GM23338 (cell line): ENCODE measurements at regions not wholly inside any gene's neighbourhood (a gene's known extent, or its start where the extent isn't known, plus 50 kb on each side); places are given as distances from the start of the nearest gene placed in this dataset.

Source experiments
- ATAC-seq: fragments of 200-7000 bp; cut with Tn5 transposase; 3 replicates; pipeline ENCODE4 v1.9.1; 2020
- DNase-seq: peaks from one replicate; pipeline ENCODE4 v3.0.0-alpha.2; 2015; ENCODE audit warnings: low spot score
- H2AFZ ChIP-seq: fragments of 200-600 bp; sonication (generic); 2 replicates; pipeline ENCODE4 v1.8.0; 2016; ENCODE audit warnings: antibody characterized with exemption, mild to moderate bottlenecking, moderate library complexity
- H3F3A ChIP-seq: fragments of 200-600 bp; sonication (generic); replicated peaks from 2 replicates; pipeline ENCODE4 v1.8.0; 2017; ENCODE audit warnings: antibody characterized with exemption, mixed run types, low read depth
- H3K27ac ChIP-seq: fragments of 200-600 bp; sonication (generic); 2 replicates; pipeline ENCODE4 v1.6.1; 2016; ENCODE audit warnings: low read depth
- H3K27me3 ChIP-seq: fragments of 200-600 bp; sonication (generic); 2 replicates; pipeline ENCODE4 v1.8.0; 2016; ENCODE audit warnings: mild to moderate bottlenecking, mixed run types, moderate library complexity; ENCODE audit not compliant: insufficient read depth
- H3K36me3 ChIP-seq: fragments of 200-600 bp; sonication (generic); 2 replicates; pipeline ENCODE4 v1.8.0; 2016; ENCODE audit warnings: mild to moderate bottlenecking; ENCODE audit not compliant: insufficient read depth
- H3K4me1 ChIP-seq: fragments of 200-600 bp; sonication (generic); 2 replicates; pipeline ENCODE4 v1.8.0; 2016; ENCODE audit warnings: mild to moderate bottlenecking, moderate library complexity; ENCODE audit not compliant: insufficient read depth
- H3K4me2 ChIP-seq: fragments of 200-600 bp; sonication (generic); 2 replicates; pipeline ENCODE4 v1.7.1; 2017; ENCODE audit warnings: mixed run types
- H3K4me3 ChIP-seq: fragments of 200-600 bp; sonication (generic); 2 replicates; pipeline ENCODE4 v1.6.1; 2016; ENCODE audit warnings: mixed run types
- H3K79me2 ChIP-seq: fragments of 200-600 bp; sonication (generic); replicated peaks from 2 replicates; pipeline ENCODE4 v1.8.0; 2017; ENCODE audit warnings: mild to moderate bottlenecking; ENCODE audit not compliant: insufficient read depth
- H3K9me2 ChIP-seq: fragments of 200-600 bp; sonication (generic); 2 replicates; pipeline ENCODE4 v1.8.0; 2017; ENCODE audit not compliant: insufficient read depth
- H4K20me1 ChIP-seq: fragments of 200-600 bp; sonication (generic); replicated peaks from 2 replicates; pipeline ENCODE4 v1.8.0; 2017; ENCODE audit warnings: mild to moderate bottlenecking; ENCODE audit not compliant: insufficient read depth
- H3K27ac Mint-ChIP-seq: 2 replicates; pipeline ENCODE4 v1.8.0; 2020; ENCODE audit warnings: inconsistent platforms, mild to moderate bottlenecking, moderate library complexity, mixed read lengths
- H3K27me3 Mint-ChIP-seq: 3 replicates; pipeline ENCODE4 v1.8.0; 2022; ENCODE audit warnings: low read depth, mild to moderate bottlenecking, moderate library complexity, mixed read lengths, inconsistent platforms; ENCODE audit not compliant: insufficient read depth, poor library complexity
- H3K36me3 Mint-ChIP-seq: 3 replicates; pipeline ENCODE4 v1.8.0; 2021; ENCODE audit warnings: low read depth, mild to moderate bottlenecking, inconsistent platforms, moderate library complexity, mixed read lengths
- H3K4me1 Mint-ChIP-seq: 3 replicates; pipeline ENCODE4 v1.8.0; 2020; ENCODE audit warnings: mild to moderate bottlenecking, inconsistent platforms, mixed read lengths
- H3K4me3 Mint-ChIP-seq: 3 replicates; pipeline ENCODE4 v1.8.0; 2021; ENCODE audit warnings: moderate library complexity, mild to moderate bottlenecking, inconsistent platforms, mixed read lengths
- H3K9me3 Mint-ChIP-seq: 3 replicates; pipeline ENCODE4 v1.8.0; 2020; ENCODE audit warnings: moderate library complexity, mild to moderate bottlenecking, inconsistent platforms, mixed read lengths
- ETS1 ChIP-seq: IDR thresholded peaks from 2 replicates; pipeline ENCODE4 v1.6.1; 2016; ENCODE audit warnings: antibody characterized with exemption
- EZH2 ChIP-seq: fragments of 200-600 bp; sonication (generic); IDR thresholded peaks from one replicate; pipeline ENCODE4 v1.8.0; 2017; ENCODE audit warnings: antibody characterized with exemption, mild to moderate bottlenecking, low read depth; ENCODE audit not compliant: unreplicated experiment
- EZH2phosphoT487 ChIP-seq: fragments of 200-600 bp; sonication (generic); IDR thresholded peaks from one replicate; pipeline ENCODE4 v1.8.1; 2018; ENCODE audit warnings: antibody characterized with exemption; ENCODE audit not compliant: unreplicated experiment
- POLR2AphosphoS5 ChIP-seq: IDR thresholded peaks from 2 replicates; pipeline ENCODE4 v1.6.1; 2016; ENCODE audit warnings: antibody characterized with exemption, low read depth
- STAT1 ChIP-seq: IDR thresholded peaks from one replicate; pipeline ENCODE4 v1.6.1; 2016; ENCODE audit warnings: antibody characterized with exemption; ENCODE audit not compliant: unreplicated experiment
- ZNF114 ChIP-seq: fragments of 250-450 bp; sonication (Bioruptor Pico); IDR thresholded peaks from 2 replicates; pipeline ENCODE4 v1.5.0; 2020; ENCODE audit warnings: mild to moderate bottlenecking, moderate library complexity
- ZNF331 ChIP-seq: fragments of 250-450 bp; sonication (Bioruptor Pico); IDR thresholded peaks from 2 replicates; pipeline ENCODE4 v1.5.0; 2020; ENCODE audit warnings: low read depth, mild to moderate bottlenecking, moderate library complexity
- ZNF462 ChIP-seq: fragments of 250-450 bp; sonication (Bioruptor Pico); IDR thresholded peaks from 2 replicates; pipeline ENCODE4 v1.5.0; 2020; ENCODE audit warnings: mild to moderate bottlenecking, moderate library complexity

- TF ChIP-seq ZNF462 (CRISPR knock-in tag) (no peak), STAT1 (no peak), EZH2 (no peak)
These were observed 511.3 kb downstream of the MIAT start (continued) for GRCh38 chr22:27168681-27169080.

- ATAC-seq = no peak
- no peak overlapping the region for H3K27ac Mint-ChIP-seq
- H3K9me3 Mint-ChIP-seq = no peaks in the 10 kb centered on the region
- no peak for TF ChIP-seq ZNF462 (CRISPR knock-in tag)
- no peak for TF ChIP-seq EZH2
- TF ChIP-seq ZNF114 = no peak
- TF ChIP-seq EZH2phosphoT487 = no peak
- TF ChIP-seq ZNF331 (CRISPR knock-in tag) = no peak
- no peak for TF ChIP-seq ETS1
- no peak for TF ChIP-seq POLR2AphosphoS5
These were observed 513.1 kb downstream of the MIAT start for GRCh38 chr22:27170491-27170890.

More at GRCh38 chr22:27170491-27170890, 513.1 kb downstream of the MIAT start:
- no peak overlapping the region for H3K4me3 ChIP-seq
- no peaks in the 10 kb centered on the region for H4K20me1 ChIP-seq
- H3K27me3 Mint-ChIP-seq = peaks cover 8% of the 10 kb centered on the region
- peaks cover 18% of the 10 kb centered on the region for H3K4me1 ChIP-seq
- H3K36me3 ChIP-seq = no peaks in the 10 kb centered on the region
- H3K4me1 Mint-ChIP-seq = peaks cover 29% of the 10 kb centered on the region
- no peak for DNase-seq
- no peaks in the 10 kb centered on the region for H3F3A ChIP-seq
- no peaks in the 10 kb centered on the region for H3K36me3 Mint-ChIP-seq
- no peaks in the 10 kb centered on the region for H3K27me3 ChIP-seq
- H3K4me2 ChIP-seq = no peak overlapping the region
- H3K79me2 ChIP-seq = no peaks in the 10 kb centered on the region
- H3K4me3 Mint-ChIP-seq = no peak overlapping the region
- H2AFZ ChIP-seq = no peak overlapping the region
- no peak overlapping the region for H3K27ac ChIP-seq
- peaks cover 5% of the 10 kb centered on the region; the same call in 1 of the 2 replicates for H3K9me2 ChIP-seq
